Breast epithelium (tissue), 3 donors: ENCODE measurements at regions not wholly inside any gene's neighbourhood (a gene's known extent, or its start where the extent isn't known, plus 50 kb on each side); places are given as distances from the start of the nearest gene placed in this dataset.

ENCODE experiments used
- POLR2A ChIP-seq: fragments of 450-650 bp; IDR thresholded peaks from one replicate; pipeline ENCODE4 v1.6.1; 2016; ENCODE audit warnings: antibody characterized with exemption, mild to moderate bottlenecking, moderate library complexity
- POLR2AphosphoS5 ChIP-seq, 3 donors: sonication (generic); formaldehyde crosslinking; IDR thresholded peaks; one replicate each; pipeline ENCODE4 v1.6.1; 2017; ENCODE audit warnings: antibody characterized with exemption in 3 of 3
- TF ChIP-seq, protein P1 (sequence below), 3 donors: fragments of 450-650 bp; IDR thresholded peaks; one replicate each; pipeline ENCODE4 v1.5.1; 2016 to 2017; ENCODE audit warnings: antibody characterized with exemption in 3 of 3, mild to moderate bottlenecking in 3 of 3, moderate library complexity in 3 of 3

DNA sequence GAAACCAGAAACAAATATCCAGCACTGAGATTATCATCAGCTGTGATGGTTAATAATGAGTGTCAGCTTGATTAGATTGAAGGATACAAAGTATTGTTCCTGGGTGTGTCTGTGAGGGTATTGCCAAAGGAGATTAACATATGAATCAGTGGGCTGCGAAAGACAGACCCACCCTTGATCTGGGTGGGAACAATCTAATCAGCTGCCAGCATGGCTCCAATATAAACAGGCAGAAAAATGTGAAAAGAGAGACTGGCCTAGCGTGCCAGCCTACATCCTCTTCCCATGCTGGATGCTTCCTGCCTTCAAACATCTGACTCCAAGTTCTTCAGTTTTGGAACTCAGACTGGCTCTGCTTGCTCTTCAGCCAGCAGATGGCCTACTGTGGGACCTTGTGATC is 869.5 kb downstream of the SI start:
- TF ChIP-seq POLR2AphosphoS5 (IDR thresholded peaks at IDR 0.05): no peak
- TF ChIP-seq, protein P1, sequence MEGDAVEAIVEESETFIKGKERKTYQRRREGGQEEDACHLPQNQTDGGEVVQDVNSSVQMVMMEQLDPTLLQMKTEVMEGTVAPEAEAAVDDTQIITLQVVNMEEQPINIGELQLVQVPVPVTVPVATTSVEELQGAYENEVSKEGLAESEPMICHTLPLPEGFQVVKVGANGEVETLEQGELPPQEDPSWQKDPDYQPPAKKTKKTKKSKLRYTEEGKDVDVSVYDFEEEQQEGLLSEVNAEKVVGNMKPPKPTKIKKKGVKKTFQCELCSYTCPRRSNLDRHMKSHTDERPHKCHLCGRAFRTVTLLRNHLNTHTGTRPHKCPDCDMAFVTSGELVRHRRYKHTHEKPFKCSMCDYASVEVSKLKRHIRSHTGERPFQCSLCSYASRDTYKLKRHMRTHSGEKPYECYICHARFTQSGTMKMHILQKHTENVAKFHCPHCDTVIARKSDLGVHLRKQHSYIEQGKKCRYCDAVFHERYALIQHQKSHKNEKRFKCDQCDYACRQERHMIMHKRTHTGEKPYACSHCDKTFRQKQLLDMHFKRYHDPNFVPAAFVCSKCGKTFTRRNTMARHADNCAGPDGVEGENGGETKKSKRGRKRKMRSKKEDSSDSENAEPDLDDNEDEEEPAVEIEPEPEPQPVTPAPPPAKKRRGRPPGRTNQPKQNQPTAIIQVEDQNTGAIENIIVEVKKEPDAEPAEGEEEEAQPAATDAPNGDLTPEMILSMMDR (IDR thresholded peaks at IDR 0.05): no peak
- no peak for TF ChIP-seq POLR2A
